HepG2 (cell line): ENCODE measurements at regions not wholly inside any gene's neighbourhood (a gene's known extent, or its start where the extent isn't known, plus 50 kb on each side); places are given as distances from the start of the nearest gene placed in this dataset.

Experiments
- ATAC-seq: fragments of 200-7000 bp; cut with Tn5 transposase; 3 replicates; pipeline ENCODE4 v1.9.1; 2020; ENCODE audit warnings: mild to moderate bottlenecking, moderate library complexity
- BruUV-seq: library from RNA; stranded (reverse); fragments of 400-500 nt; replicated peaks from 2 replicates; lab custom pipeline; 2021; lab: Mats Ljungman, UMichigan
- CTCF ChIA-PET: fragments of 300-600 bp; formaldehyde crosslinking; extraction: SDS; loops from one replicate; lab custom pipeline; 2021; ENCODE audit warnings: low total read pairs, inconsistent platforms, low intra/inter-chr PET ratio; lab: Yijun Ruan, JAX
- POLR2A ChIA-PET: fragments of 350-600 bp; sonication (Branson Sonifier 250); formaldehyde crosslinking; loops from one replicate; lab custom pipeline; 2020; ENCODE audit warnings: antibody characterized with exemption, inconsistent platforms; lab: Yijun Ruan, JAX
- DNase-seq: peaks from one replicate; pipeline ENCODE4 v3.0.0-alpha.2; 2015; ENCODE audit warnings: low spot score
- FAIRE-seq: peaks from 3 replicates; lab custom pipeline; 2011; peaks lifted over from hg19 to GRCh38; lab: Jason Lieb, UNC
- H2AFZ ChIP-seq: one replicate; pipeline ENCODE4 v1.6.1; 2011; ENCODE audit warnings: low read length, inconsistent platforms
- H3K27ac ChIP-seq: fragments of 300-600 bp; 3 replicates; pipeline ENCODE4 v1.8.0; 2011; ENCODE audit warnings: mixed run types, mild to moderate bottlenecking, mixed read lengths, low read length, inconsistent platforms; ENCODE audit not compliant: insufficient read depth; ENCODE audit errors: extremely low read length
- H3K27me3 ChIP-seq, 2 experiments: fragments of 200-600 bp in 1 of 2; 2 replicates in 1 of 2; 3 replicates in 1 of 2; pipeline versions ENCODE4 v1.6.0 to v1.8.0; 2011; ENCODE audit warnings: low read length in 2 of 2, mild to moderate bottlenecking in 2 of 2, moderate library complexity in 2 of 2, inconsistent platforms in 1 of 2; ENCODE audit not compliant: insufficient read depth in 2 of 2, control insufficient read depth in 1 of 2
- H3K36me3 ChIP-seq, 2 experiments: fragments of 200-600 bp in 1 of 2; replicated peaks in 1 of 2; 2 replicates in 1 of 2; 3 replicates in 1 of 2; pipeline versions ENCODE4 v1.5.1 to v1.8.0; 2011; ENCODE audit warnings: low read length in 2 of 2, inconsistent platforms in 1 of 2; ENCODE audit not compliant: insufficient read depth in 2 of 2, control insufficient read depth in 1 of 2
- H3K4me1 ChIP-seq: 2 replicates; pipeline ENCODE4 v1.5.1; 2012; ENCODE audit warnings: low read length, inconsistent platforms; ENCODE audit not compliant: insufficient read depth
- H3K4me2 ChIP-seq: 2 replicates; pipeline ENCODE4 v1.6.0; 2011; ENCODE audit warnings: low read depth, low read length, inconsistent platforms
- H3K4me3 ChIP-seq, 3 experiments: fragments of 200-600 bp in 1 of 3; sonication (generic), shearing (Covaris generic) in 1 of 3; replicated peaks in 1 of 3; 2 replicates each; pipeline ENCODE4 v1.5.1; 2011 to 2016; ENCODE audit warnings: low read length in 3 of 3, inconsistent platforms in 2 of 3, low read depth in 2 of 3, mild to moderate bottlenecking in 2 of 3, control low read depth in 1 of 3, mixed read lengths in 1 of 3; ENCODE audit not compliant: insufficient read depth in 1 of 3
- H3K79me2 ChIP-seq: one replicate; pipeline ENCODE4 v1.6.1; 2011; ENCODE audit warnings: low read length, inconsistent platforms; ENCODE audit not compliant: insufficient read depth
- H3K9ac ChIP-seq: 2 replicates; pipeline ENCODE4 v1.6.0; 2011; ENCODE audit warnings: mild to moderate bottlenecking, low read depth, low read length, inconsistent platforms; ENCODE audit not compliant: insufficient read depth
- H3K9me3 ChIP-seq: 2 replicates; pipeline ENCODE4 v1.5.1; 2012; ENCODE audit warnings: mild to moderate bottlenecking, low read length
- H4K20me1 ChIP-seq: 2 replicates; pipeline ENCODE4 v1.6.0; 2011; ENCODE audit warnings: inconsistent platforms, mild to moderate bottlenecking, low read length, moderate library complexity; ENCODE audit not compliant: insufficient read depth
- ATF7 ChIP-seq, 2 experiments: fragments of 450-650 bp in 1 of 2; sonication (generic) in 1 of 2; formaldehyde crosslinking in 1 of 2; IDR thresholded peaks; 2 replicates each; pipeline versions ENCODE4 v1.4.0 to v1.6.1; 2016 to 2020; ENCODE audit warnings: antibody characterized with exemption in 1 of 2, mild to moderate bottlenecking in 1 of 2, missing genetic modification reagents in 1 of 2
- CREB1 ChIP-seq, 2 experiments: fragments of 450-650 bp in 1 of 2; IDR thresholded peaks; 2 replicates each; pipeline ENCODE4 v1.6.1; 2016 to 2017; ENCODE audit warnings: control low read depth in 1 of 2, mild to moderate bottlenecking in 1 of 2, missing compliant biosample characterization in 1 of 2, missing genetic modification characterization in 1 of 2
- HCFC1 ChIP-seq: fragments of 150-350 bp; IDR thresholded peaks from 2 replicates; pipeline ENCODE4 v1.6.1; 2014; ENCODE audit warnings: low read depth, low read length
- JDP2 ChIP-seq: sonication (generic); formaldehyde crosslinking; IDR thresholded peaks from 2 replicates; pipeline ENCODE4 v1.8.1; 2022; ENCODE audit warnings: missing genetic modification reagents, borderline replicate concordance
- MBD4 ChIP-seq: IDR thresholded peaks from 2 replicates; pipeline ENCODE4 v1.6.1; 2012; ENCODE audit warnings: low read length, inconsistent platforms, borderline replicate concordance
- ZBTB1 ChIP-seq: sonication (generic); formaldehyde crosslinking; IDR thresholded peaks from 2 replicates; pipeline ENCODE4 v1.4.0; 2020; ENCODE audit warnings: missing genetic modification reagents, borderline replicate concordance
- ZBTB21 ChIP-seq: sonication (generic); formaldehyde crosslinking; IDR thresholded peaks from 2 replicates; pipeline ENCODE4 v1.4.0; 2020; ENCODE audit warnings: missing genetic modification reagents
- ZSCAN21 ChIP-seq: sonication (generic); formaldehyde crosslinking; IDR thresholded peaks from 2 replicates; pipeline ENCODE4 v1.8.0; 2022; ENCODE audit warnings: mild to moderate bottlenecking, missing genetic modification reagents, moderate library complexity, borderline replicate concordance
- WGBS: methylation state at CpG from one replicate; pipeline ENCODE4 v1.1.6; 2017; ENCODE audit warnings: low lambda C conversion rate; 5-methylcytosine and 5-hydroxymethylcytosine counted together
- in situ Hi-C: cut with HindIII; loops from 2 replicates; pipeline ENCODE4 v1.10.0; 2017; ENCODE audit warnings: low pct_unique_long_range_greater_than_20kb; ENCODE audit not compliant: extremely low pct_ligation_motif_present
- intact Hi-C: fragments of 100-400 bp; cut with micrococcal nuclease; formaldehyde crosslinking; loops from one replicate; pipeline ENCODE4 v1.10.0; 2022; ENCODE audit not compliant: unreplicated experiment
- TF ChIP-seq, protein P1 (sequence below): sonication (generic); formaldehyde crosslinking; conservative IDR thresholded peaks from 2 replicates; pipeline ENCODE4 v1.4.0; 2020; ENCODE audit warnings: missing genetic modification reagents
- TF ChIP-seq, protein P2 (sequence below): sonication (generic); formaldehyde crosslinking; IDR thresholded peaks from one replicate; pipeline ENCODE4 v1.5.1; 2020; ENCODE audit warnings: mild to moderate bottlenecking, missing genetic modification reagents; ENCODE audit errors: not compliant biosample characterization

DNA sequence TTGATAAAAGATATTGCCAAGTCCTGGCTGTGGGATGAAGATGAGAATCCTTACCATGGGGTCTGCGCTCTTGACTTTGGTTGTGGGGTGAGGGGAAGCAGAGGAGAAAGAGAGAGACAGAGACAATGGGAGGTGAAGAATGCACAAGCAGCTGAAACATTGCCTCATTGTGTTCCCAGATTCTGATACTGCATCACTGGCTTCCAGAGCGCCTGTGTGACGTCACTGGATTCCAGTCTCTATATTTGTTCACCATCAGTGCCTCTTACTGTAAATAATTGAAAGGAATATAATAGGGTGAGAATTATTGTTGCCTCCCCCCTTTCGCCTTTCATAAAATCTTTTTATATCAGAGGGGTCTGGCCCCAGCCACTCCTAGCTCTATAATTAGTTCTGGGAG is 188.9 kb upstream of the NTF3 start:
- Histone ChIP-seq H3K36me3 (no peaks in the 10 kb centered on the region), H3K4me1 (no peaks in the 10 kb centered on the region), H3K27me3 (no peaks in the 10 kb centered on the region; a peak in 1 of 5 replicates), H4K20me1 (no peaks in the 10 kb centered on the region), H3K27ac (no peak overlapping the region), H3K4me3 (no peak overlapping the region), H3K9me3 (no peaks in the 10 kb centered on the region), H3K79me2 (no peaks in the 10 kb centered on the region), H3K4me2 (no peak overlapping the region), H3K9ac (no peak overlapping the region), H2AFZ (no peak overlapping the region)
- ATAC-seq (no peak), FAIRE-seq (no peak), DNase-seq (no peak)
- 22% methylated on average over 4 of the region's 4 CpGs for WGBS
- TF ChIP-seq CREB1 (IDR thresholded peaks at IDR 0.05): peak; percentile 94
- TF ChIP-seq CREB1 (CRISPR knock-in tag; IDR thresholded peaks at IDR 0.05): no peak
- no peak for TF ChIP-seq ZBTB21 (CRISPR knock-in tag)
- peak; percentile 60 for TF ChIP-seq ATF7 (IDR thresholded peaks at IDR 0.05)
- TF ChIP-seq ATF7 (CRISPR knock-in tag; IDR thresholded peaks at IDR 0.05): no peak
- in situ Hi-C loops (no loop called here), intact Hi-C loops (no loop called here)
- no TSS peak for BruUV-seq
- POLR2A ChIA-PET: no interaction called here
- CTCF ChIA-PET: no interaction called here

DNA sequence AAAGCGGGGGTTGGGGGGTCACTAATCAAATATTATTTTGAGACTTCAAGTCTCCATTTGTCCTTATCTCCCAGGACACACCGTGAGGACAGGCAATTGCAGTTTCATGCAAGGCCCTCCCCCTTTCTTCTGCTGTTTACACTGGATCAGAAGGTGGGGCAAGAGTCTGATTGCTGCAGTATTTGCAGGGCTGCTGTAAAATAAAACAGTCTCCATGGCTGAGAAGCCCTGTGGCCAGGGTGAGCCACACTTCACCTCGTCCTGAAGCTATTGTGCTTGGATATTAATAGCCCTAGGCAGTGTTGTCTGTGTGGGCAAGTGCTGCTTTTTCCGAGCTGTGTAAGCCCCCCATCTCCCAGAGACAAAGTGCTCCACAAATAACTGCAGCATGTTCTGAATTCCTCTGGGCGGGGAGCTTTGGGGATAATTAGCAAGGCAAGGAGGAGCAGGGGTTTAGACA is 187.4 kb upstream of the NTF3 start:
- intact Hi-C loops (no loop called here), in situ Hi-C loops (no loop called here)
- Histone ChIP-seq H3K4me3 (no peak overlapping the region), H3K4me2 (no peak overlapping the region), H3K79me2 (no peaks in the 10 kb centered on the region), H4K20me1 (no peaks in the 10 kb centered on the region), H3K27me3 (no peaks in the 10 kb centered on the region; a peak in 1 of 5 replicates), H3K36me3 (no peaks in the 10 kb centered on the region), H3K9me3 (no peaks in the 10 kb centered on the region), H2AFZ (no peak overlapping the region), H3K9ac (no peak overlapping the region), H3K4me1 (no peaks in the 10 kb centered on the region), H3K27ac (no peak overlapping the region)
- POLR2A ChIA-PET: no interaction called here
- DNase-seq (no peak), ATAC-seq (no peak), FAIRE-seq (no peak)
- 19% methylated on average over 3 of the region's 5 CpGs for WGBS
- CTCF ChIA-PET: no interaction called here
- no TSS peak for BruUV-seq
- TF ChIP-seq ZBTB1 (CRISPR knock-in tag) (no peak), ZSCAN21 (CRISPR knock-in tag) (no peak), HCFC1 (no peak), MBD4 (no peak), JDP2 (no peak)
- TF ChIP-seq, protein P1, sequence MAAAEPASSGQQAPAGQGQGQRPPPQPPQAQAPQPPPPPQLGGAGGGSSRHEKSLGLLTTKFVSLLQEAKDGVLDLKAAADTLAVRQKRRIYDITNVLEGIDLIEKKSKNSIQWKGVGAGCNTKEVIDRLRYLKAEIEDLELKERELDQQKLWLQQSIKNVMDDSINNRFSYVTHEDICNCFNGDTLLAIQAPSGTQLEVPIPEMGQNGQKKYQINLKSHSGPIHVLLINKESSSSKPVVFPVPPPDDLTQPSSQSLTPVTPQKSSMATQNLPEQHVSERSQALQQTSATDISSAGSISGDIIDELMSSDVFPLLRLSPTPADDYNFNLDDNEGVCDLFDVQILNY (CRISPR knock-in tag): no peak
- TF ChIP-seq, protein P2, sequence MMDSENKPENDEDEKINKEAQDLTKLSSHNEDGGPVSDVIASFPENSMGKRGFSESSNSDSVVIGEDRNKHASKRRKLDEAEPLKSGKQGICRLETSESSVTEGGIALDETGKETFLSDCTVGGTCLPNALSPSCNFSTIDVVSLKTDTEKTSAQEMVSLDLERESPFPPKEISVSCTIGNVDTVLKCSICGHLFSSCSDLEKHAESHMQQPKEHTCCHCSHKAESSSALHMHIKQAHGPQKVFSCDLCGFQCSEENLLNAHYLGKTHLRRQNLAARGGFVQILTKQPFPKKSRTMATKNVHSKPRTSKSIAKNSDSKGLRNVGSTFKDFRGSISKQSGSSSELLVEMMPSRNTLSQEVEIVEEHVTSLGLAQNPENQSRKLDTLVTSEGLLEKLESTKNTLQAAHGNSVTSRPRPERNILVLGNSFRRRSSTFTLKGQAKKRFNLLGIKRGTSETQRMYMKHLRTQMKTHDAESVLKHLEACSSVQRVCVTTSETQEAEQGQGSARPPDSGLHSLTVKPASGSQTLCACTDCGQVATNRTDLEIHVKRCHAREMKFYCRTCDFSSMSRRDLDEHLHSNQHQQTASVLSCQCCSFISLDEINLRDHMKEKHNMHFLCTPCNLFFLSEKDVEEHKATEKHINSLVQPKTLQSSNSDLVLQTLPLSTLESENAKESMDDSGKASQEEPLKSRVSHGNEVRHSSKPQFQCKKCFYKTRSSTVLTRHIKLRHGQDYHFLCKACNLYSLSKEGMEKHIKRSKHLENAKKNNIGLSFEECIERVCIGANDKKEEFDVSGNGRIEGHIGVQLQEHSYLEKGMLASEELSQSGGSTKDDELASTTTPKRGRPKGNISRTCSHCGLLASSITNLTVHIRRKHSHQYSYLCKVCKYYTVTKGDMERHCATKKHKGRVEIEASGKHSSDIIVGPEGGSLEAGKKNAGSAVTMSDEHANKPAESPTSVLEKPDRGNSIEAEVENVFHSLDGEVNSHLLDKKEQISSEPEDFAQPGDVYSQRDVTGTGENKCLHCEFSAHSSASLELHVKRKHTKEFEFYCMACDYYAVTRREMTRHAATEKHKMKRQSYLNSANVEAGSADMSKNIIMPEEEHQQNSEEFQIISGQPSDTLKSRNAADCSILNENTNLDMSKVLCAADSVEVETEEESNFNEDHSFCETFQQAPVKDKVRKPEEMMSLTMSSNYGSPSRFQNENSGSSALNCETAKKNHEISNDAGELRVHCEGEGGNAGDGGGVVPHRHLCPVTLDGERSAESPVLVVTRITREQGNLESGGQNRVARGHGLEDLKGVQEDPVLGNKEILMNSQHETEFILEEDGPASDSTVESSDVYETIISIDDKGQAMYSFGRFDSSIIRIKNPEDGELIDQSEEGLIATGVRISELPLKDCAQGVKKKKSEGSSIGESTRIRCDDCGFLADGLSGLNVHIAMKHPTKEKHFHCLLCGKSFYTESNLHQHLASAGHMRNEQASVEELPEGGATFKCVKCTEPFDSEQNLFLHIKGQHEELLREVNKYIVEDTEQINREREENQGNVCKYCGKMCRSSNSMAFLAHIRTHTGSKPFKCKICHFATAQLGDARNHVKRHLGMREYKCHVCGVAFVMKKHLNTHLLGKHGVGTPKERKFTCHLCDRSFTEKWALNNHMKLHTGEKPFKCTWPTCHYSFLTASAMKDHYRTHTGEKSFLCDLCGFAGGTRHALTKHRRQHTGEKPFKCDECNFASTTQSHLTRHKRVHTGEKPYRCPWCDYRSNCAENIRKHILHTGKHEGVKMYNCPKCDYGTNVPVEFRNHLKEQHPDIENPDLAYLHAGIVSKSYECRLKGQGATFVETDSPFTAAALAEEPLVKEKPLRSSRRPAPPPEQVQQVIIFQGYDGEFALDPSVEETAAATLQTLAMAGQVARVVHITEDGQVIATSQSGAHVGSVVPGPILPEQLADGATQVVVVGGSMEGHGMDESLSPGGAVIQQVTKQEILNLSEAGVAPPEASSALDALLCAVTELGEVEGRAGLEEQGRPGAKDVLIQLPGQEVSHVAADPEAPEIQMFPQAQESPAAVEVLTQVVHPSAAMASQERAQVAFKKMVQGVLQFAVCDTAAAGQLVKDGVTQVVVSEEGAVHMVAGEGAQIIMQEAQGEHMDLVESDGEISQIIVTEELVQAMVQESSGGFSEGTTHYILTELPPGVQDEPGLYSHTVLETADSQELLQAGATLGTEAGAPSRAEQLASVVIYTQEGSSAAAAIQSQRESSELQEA (CRISPR knock-in tag): no peak
